GM10266 (cell line): ENCODE measurements at regions not wholly inside any gene's neighbourhood (a gene's known extent, or its start where the extent isn't known, plus 50 kb on each side); places are given as distances from the start of the nearest gene placed in this dataset.
"Not testable (repeated sequence)": the region's sequence is repeated elsewhere in the genome, so short reads cannot be mapped to it uniquely, and the experiment has no call there.

Source experiments
- DNase-seq: peaks from one replicate; pipeline ENCODE4 v3.0.0; 2012; ENCODE audit errors: extremely low spot score
- CTCF ChIP-seq: IDR thresholded peaks from 2 replicates; pipeline ENCODE4 v1.5.1; 2012; ENCODE audit warnings: mild to moderate bottlenecking, low read depth; ENCODE audit not compliant: control insufficient read depth, insufficient read depth; ENCODE audit errors: missing control alignments

- TF ChIP-seq CTCF, result no peak
- DNase-seq, result no peak
Measured at GRCh38 chr14:38366374-38366773, 110.5 kb upstream of the CLEC14A start.

DNA sequence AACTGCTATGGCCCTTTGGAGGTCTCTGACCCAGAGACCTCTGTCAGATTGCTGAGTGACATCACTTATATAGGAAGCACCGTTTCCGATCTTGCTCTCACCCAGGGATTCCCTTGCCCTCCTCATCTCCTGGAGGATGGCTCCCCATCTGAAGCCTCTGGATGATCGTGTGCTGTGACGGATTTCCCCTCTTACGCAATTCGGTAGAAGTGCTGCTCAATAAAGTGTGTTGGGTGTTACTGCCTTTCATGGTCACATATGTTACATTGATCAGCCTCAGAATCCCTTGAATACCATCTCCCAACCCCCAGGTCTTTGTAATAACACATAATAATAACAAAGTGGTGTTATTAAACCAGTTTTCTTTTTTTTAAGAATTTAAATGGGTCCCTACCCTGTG, 107.3 kb upstream of the CLEC14A start:
- TF ChIP-seq CTCF, result no peak
- no peak for DNase-seq

DNA sequence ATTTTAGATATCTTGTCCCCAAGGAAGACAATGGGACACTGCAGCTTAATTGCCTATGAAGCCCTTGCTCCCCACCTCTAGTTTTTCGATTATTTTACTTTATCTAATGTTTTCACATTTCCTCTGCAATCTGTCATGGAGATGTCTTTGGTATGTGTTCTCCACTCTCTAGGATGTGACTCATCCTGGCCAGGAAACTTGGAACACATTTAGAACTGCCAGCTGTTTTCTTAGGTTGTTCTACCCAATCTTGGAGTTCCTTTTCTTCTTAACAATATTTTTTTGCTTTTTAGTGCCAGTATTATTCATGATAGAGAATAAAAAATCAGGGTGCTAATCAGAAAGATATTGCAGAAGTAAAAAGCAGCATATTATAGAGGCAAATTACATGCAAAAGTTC, 101.7 kb upstream of the CLEC14A start:
- no peak for DNase-seq

GRCh38 chr14:38355473-38355872, 99.6 kb upstream of the CLEC14A start:
- DNase-seq, result not testable (repeated sequence)

More for the DNA sequence above, 101.7 kb upstream of the CLEC14A start:
- no peak for TF ChIP-seq CTCF

DNA sequence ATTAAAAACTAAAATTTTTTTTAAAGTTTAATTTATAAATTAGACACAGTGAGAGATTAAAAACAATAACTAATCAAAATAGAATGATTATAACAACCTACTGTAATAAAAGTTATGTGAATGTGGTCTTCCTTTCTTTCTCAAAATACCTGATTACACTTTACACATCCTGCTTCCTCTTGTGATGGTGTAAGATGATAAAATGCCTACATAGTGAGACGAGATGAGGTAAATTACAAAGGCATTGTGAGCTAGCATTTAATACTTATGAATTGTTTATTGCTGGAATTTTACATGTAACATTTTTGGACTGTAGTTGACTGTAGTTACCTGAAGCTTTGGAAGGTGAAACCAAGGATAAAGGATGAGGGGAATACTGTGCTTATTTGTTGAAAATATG, 94.2 kb upstream of the CLEC14A start:
- no peak for TF ChIP-seq CTCF
- no peak for DNase-seq

DNA sequence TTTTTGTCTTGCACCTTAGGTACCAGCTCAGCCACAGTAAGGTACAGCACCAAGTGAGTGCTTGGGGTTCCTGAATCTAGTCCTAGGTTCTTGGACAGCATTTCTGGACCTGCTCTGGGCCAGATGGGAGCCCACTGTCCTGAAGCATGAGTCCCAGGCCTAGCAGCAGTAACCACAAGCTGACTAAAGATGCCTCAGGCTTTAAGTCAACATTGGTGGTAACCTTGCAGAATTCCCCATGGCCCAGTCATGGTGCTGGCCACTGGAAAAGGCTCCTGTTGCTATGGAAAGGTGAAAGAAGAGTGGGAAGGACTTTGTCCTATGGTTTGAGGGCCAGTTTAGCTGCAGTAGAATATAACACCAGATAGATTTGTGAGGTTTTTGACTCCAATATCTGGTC, 86.9 kb upstream of the CLEC14A start:
- TF ChIP-seq CTCF, result no peak
- no peak for DNase-seq

- no peak for DNase-seq
Measured at GRCh38 chr14:38339696-38340095, 83.8 kb upstream of the CLEC14A start.

More at GRCh38 chr14:38339696-38340095, 83.8 kb upstream of the CLEC14A start:
- no peak for TF ChIP-seq CTCF
